ENCODE measurements at regions not wholly inside any gene's neighbourhood (a gene's known extent, or its start where the extent isn't known, plus 50 kb on each side); places are given as distances from the start of the nearest gene placed in this dataset.
"Not testable (repeated sequence)": the region's sequence is repeated elsewhere in the genome, so short reads cannot be mapped to it uniquely, and the experiment has no call there.

DNA sequence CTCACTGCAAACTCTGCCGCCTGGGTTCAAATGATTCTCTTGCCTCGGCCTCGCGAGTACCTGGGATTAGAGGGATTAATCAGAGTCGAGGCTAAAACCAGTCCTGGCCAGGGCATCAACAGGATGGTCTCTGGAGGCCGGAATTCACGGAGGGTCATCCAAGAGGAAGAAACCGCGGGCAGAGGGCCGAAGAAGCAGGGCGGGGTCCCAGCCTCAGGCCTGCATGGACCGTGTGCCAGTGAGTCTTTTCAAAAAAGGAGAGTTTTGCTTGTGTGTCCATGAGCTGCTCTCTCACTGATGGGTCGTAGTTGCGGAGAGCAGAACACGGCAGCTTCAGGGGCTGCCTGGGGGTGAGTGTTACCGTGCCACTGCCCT lies 295.1 kb upstream of the ZNF337 start:
- TF ChIP-seq PPARA (CRISPR knock-in tag; IDR thresholded peaks at IDR 0.05; ENCODE audit: borderline replicate concordance) (no peak), ZNF70 (CRISPR knock-in tag; IDR thresholded peaks at IDR 0.05) (no peak), ZFP3 (CRISPR knock-in tag; IDR thresholded peaks at IDR 0.05) (no peak), SNAI2 (CRISPR knock-in tag; IDR thresholded peaks at IDR 0.05) (no peak), BACH2 (CRISPR knock-in tag; IDR thresholded peaks at IDR 0.05; ENCODE audit: borderline replicate concordance) (no peak), CSDC2 (CRISPR knock-in tag; IDR thresholded peaks at IDR 0.05) (no peak), ESRRG (CRISPR knock-in tag; IDR thresholded peaks at IDR 0.05) (no peak), ARNTL (CRISPR knock-in tag; IDR thresholded peaks at IDR 0.05; ENCODE audit: borderline replicate concordance, low read depth) (no peak)
- TF ChIP-seq, protein P1, sequence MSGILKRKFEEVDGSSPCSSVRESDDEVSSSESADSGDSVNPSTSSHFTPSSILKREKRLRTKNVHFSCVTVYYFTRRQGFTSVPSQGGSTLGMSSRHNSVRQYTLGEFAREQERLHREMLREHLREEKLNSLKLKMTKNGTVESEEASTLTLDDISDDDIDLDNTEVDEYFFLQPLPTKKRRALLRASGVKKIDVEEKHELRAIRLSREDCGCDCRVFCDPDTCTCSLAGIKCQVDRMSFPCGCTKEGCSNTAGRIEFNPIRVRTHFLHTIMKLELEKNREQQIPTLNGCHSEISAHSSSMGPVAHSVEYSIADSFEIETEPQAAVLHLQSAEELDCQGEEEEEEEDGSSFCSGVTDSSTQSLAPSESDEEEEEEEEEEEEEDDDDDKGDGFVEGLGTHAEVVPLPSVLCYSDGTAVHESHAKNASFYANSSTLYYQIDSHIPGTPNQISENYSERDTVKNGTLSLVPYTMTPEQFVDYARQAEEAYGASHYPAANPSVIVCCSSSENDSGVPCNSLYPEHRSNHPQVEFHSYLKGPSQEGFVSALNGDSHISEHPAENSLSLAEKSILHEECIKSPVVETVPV (CRISPR knock-in tag; IDR thresholded peaks at IDR 0.05), result no peak
- TF ChIP-seq, protein P2, sequence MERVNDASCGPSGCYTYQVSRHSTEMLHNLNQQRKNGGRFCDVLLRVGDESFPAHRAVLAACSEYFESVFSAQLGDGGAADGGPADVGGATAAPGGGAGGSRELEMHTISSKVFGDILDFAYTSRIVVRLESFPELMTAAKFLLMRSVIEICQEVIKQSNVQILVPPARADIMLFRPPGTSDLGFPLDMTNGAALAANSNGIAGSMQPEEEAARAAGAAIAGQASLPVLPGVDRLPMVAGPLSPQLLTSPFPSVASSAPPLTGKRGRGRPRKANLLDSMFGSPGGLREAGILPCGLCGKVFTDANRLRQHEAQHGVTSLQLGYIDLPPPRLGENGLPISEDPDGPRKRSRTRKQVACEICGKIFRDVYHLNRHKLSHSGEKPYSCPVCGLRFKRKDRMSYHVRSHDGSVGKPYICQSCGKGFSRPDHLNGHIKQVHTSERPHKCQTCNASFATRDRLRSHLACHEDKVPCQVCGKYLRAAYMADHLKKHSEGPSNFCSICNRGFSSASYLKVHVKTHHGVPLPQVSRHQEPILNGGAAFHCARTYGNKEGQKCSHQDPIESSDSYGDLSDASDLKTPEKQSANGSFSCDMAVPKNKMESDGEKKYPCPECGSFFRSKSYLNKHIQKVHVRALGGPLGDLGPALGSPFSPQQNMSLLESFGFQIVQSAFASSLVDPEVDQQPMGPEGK (CRISPR knock-in tag; IDR thresholded peaks at IDR 0.05; ENCODE audit: borderline replicate concordance), result no peak
- ATAC-seq, result no peak

DNA sequence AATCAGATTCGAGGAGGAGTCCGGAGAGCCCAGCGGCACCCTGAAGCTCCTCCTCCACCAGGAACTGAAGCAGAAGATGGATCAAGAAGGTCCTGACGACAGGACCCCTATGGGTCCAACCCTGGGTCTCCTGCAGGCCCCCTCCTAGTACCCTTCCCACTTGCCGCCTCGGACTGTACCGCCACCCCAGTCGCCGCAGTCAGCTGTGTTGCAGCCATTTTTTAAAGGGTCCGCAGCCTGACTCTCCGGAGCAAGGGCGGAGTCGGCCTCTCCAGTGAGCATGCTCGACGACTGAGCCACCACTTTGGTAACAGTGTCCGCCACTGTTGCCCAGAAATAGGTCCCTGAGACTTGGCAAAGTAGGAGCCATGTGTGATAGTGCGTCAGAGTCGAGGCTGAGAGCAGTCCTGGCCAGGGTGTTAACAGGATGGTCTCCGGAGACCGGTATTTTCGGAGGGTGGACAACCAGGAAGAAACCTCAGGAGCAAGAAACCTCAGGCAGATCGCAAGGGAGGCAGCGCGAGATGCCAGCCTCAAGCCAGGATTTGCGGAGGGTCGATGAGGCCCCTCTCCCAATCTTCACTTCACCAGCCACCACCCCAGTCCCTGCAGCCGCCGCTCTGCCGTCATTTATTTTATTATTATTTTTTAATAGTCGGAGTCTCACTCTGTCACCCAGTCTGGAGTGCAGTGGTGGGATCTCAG lies 294.6 kb upstream of the ZNF337 start:
- TF ChIP-seq CSDC2 (CRISPR knock-in tag; IDR thresholded peaks at IDR 0.05) (no peak), PPARA (CRISPR knock-in tag; IDR thresholded peaks at IDR 0.05; ENCODE audit: borderline replicate concordance) (no peak), RARB (CRISPR knock-in tag; IDR thresholded peaks at IDR 0.05) (no peak), ZC3H10 (CRISPR knock-in tag; IDR thresholded peaks at IDR 0.05) (no peak), ZFP3 (CRISPR knock-in tag; IDR thresholded peaks at IDR 0.05) (no peak), ARNTL (CRISPR knock-in tag; IDR thresholded peaks at IDR 0.05; ENCODE audit: borderline replicate concordance, low read depth) (no peak), TCF4 (CRISPR knock-in tag; IDR thresholded peaks at IDR 0.05; ENCODE audit: borderline replicate concordance) (no peak), ISL1 (CRISPR knock-in tag; IDR thresholded peaks at IDR 0.05) (no peak), TOX (CRISPR knock-in tag; IDR thresholded peaks at IDR 0.05; ENCODE audit: borderline replicate concordance) (no peak), ZNF70 (CRISPR knock-in tag; IDR thresholded peaks at IDR 0.05) (no peak), ZFP30 (CRISPR knock-in tag; IDR thresholded peaks at IDR 0.05) (no peak), GLIS3 (CRISPR knock-in tag; IDR thresholded peaks at IDR 0.05) (no peak), ESRRG (CRISPR knock-in tag; IDR thresholded peaks at IDR 0.05) (no peak)
- TF ChIP-seq, protein P2 (CRISPR knock-in tag; IDR thresholded peaks at IDR 0.05; ENCODE audit: borderline replicate concordance), result no peak
- TF ChIP-seq, protein P3, sequence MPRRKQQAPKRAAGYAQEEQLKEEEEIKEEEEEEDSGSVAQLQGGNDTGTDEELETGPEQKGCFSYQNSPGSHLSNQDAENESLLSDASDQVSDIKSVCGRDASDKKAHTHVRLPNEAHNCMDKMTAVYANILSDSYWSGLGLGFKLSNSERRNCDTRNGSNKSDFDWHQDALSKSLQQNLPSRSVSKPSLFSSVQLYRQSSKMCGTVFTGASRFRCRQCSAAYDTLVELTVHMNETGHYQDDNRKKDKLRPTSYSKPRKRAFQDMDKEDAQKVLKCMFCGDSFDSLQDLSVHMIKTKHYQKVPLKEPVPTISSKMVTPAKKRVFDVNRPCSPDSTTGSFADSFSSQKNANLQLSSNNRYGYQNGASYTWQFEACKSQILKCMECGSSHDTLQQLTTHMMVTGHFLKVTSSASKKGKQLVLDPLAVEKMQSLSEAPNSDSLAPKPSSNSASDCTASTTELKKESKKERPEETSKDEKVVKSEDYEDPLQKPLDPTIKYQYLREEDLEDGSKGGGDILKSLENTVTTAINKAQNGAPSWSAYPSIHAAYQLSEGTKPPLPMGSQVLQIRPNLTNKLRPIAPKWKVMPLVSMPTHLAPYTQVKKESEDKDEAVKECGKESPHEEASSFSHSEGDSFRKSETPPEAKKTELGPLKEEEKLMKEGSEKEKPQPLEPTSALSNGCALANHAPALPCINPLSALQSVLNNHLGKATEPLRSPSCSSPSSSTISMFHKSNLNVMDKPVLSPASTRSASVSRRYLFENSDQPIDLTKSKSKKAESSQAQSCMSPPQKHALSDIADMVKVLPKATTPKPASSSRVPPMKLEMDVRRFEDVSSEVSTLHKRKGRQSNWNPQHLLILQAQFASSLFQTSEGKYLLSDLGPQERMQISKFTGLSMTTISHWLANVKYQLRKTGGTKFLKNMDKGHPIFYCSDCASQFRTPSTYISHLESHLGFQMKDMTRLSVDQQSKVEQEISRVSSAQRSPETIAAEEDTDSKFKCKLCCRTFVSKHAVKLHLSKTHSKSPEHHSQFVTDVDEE (CRISPR knock-in tag; IDR thresholded peaks at IDR 0.05), result no peak
- TF ChIP-seq, protein P4, sequence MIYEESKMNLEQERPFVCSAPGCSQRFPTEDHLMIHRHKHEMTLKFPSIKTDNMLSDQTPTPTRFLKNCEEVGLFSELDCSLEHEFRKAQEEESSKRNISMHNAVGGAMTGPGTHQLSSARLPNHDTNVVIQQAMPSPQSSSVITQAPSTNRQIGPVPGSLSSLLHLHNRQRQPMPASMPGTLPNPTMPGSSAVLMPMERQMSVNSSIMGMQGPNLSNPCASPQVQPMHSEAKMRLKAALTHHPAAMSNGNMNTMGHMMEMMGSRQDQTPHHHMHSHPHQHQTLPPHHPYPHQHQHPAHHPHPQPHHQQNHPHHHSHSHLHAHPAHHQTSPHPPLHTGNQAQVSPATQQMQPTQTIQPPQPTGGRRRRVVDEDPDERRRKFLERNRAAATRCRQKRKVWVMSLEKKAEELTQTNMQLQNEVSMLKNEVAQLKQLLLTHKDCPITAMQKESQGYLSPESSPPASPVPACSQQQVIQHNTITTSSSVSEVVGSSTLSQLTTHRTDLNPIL (CRISPR knock-in tag; IDR thresholded peaks at IDR 0.05; ENCODE audit: low read depth), result no peak
- TF ChIP-seq, protein P5, sequence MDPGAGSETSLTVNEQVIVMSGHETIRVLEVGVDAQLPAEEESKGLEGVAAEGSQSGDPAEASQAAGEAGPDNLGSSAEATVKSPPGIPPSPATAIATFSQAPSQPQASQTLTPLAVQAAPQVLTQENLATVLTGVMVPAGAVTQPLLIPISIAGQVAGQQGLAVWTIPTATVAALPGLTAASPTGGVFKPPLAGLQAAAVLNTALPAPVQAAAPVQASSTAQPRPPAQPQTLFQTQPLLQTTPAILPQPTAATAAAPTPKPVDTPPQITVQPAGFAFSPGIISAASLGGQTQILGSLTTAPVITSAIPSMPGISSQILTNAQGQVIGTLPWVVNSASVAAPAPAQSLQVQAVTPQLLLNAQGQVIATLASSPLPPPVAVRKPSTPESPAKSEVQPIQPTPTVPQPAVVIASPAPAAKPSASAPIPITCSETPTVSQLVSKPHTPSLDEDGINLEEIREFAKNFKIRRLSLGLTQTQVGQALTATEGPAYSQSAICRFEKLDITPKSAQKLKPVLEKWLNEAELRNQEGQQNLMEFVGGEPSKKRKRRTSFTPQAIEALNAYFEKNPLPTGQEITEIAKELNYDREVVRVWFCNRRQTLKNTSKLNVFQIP (CRISPR knock-in tag; IDR thresholded peaks at IDR 0.05; ENCODE audit: borderline replicate concordance, low read depth), result no peak
- no peak for ATAC-seq

DNA sequence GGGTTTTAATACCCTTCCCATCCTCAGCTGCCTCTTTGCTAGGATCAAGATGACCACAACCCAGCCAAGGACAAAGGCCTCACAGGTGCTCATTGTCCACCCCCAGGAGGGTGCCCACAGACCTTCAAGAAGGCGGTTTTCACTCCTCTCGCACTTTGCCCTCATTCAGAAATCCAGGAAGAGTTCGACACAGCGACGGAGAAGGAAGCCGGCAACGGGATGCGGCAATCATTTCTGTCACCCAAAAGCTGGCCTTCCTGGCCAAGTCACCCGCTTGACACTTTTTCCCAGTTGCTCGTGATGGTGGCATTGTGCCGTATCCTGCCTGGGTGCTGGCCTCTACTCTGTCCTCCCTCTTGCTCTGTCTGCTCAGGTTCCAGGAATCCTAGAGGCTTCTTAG lies 293.0 kb upstream of the ZNF337 start:
- ATAC-seq, result not testable (repeated sequence)

Data from SK-N-SH treated with all-trans-retinoic acid at 6 μM for 48 hours (cell line).